ENCODE measurements at regions not wholly inside any gene's neighbourhood (a gene's known extent, or its start where the extent isn't known, plus 50 kb on each side); places are given as distances from the start of the nearest gene placed in this dataset.

DNA sequence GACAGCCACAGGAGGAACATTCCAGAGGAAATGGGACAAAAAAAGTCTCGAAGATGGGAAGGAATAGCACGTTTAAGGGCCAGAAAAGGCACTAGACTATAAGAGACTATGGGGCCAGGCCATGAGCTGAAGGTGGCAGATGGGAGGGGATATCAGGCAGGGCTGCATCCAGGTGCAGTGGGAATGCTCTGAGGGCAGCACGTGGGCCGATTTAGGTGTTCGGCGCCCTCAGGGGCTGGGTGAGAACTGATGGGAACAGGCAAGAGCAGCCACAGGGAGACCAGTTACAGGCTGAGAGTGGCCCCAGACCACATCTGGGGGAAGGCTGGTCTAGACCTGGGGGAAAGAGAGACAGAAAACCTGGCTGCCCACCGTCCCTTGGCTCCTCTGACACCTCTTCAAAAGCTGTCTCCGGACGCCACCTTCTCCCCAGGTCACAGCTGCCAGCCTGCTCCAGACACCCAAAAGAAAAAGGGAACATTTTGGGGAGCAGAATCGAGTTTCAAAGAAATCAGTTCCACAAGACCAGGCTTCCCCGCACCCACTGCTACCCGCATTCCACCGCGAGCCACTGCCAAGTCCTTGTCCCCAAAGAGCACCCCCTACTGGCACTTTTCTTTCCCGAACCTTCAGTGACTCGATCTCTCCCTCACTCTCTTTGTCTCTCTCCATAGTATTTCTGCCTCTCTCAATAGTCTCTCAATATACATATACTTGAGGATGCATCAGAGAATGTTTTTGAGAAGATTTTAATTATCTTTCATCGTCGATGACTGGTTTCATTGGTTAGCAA lies 190.1 kb upstream of the AGAP1 start:
- DNase-seq (ENCODE audit: low spot score) = no peak

DNA sequence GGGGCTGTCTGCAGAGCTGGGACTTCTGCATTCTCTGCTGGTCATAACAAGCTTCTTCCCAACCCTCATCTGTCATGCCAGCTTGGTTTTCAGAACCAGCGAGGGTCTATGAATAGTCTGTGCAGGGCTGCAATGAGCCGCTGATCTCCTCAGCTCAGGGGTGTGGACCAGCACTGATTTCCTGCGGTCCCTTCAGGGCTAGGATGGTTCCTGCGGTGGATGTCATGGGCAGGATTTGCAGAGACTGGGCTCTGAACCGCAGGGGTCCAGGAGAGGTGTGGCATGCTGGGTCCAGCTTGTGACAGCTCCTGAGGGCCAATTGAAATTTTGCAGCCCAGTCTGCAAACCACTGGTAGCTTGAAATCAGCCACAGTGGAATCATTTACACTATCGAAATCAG lies 188.2 kb upstream of the AGAP1 start:
- DNase-seq (ENCODE audit: low spot score) = no peak

DNA sequence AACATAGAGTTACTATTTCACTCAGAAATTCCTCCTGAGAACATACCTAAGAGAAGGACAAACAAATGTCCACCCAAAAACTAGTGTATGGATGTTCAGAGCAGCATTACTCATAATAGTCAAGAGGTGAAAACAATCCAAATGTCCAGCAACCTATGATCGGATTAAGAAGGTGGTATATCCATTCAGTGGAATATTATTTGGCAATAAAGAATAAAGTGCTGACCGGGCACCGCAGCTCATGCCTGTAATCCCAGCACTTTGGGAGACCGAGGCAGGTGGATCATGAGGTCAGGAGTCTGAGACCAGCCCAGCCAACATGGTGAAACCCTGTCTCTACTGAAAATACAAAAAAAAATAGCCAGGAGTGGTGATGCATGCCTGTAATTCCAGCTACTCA lies 182.8 kb upstream of the AGAP1 start:
- DNase-seq (ENCODE audit: low spot score) = no peak

DNA sequence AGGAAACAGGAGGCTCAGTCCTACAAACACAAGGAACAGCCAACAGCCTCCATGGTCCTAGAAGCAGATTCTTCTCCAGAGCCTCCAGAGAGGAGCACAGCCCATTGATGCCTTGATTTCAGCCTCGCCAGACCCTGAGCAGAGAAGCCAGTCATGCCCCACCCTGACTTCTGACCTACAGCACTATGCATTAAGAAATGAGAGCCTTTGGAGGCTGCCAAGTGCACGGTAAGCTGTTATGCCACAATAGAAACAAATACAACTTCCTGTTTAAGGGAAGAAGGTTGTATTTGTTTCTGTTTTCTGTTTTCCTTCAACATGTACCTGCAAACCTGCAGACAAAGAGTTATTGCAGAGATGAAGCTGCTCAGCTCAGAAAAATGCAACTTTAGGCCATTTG lies 181.3 kb upstream of the AGAP1 start:
- no peak for DNase-seq (ENCODE audit: low spot score)

DNA sequence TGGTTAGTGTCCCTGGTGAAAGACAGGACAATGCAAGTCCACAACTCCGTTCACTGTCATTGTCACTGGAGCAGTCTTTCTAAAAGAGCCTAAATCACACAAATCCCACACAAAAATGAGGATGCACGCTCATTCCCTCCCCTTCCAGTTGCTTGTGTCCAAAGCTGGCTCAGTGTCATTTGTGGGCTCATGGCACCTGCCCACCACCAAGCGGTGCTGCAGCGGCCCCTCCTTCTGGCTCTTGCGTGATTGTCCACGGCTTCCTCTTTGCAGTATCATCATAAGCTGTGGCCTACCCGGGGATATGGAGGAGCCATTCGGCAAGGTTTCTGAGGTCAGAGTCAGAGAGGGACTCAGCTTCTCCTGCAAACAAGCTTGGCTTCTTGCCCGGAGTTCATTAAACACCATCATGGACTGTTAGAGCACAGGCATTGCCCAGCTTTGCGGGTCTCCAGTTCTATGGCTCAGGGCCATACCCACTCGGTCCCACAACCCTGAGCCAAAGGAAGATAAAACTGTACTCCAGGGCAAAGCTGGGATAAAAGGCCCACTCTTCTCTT lies 179.4 kb upstream of the AGAP1 start:
- DNase-seq (ENCODE audit: low spot score) = no peak

GRCh38 chr2:235319095-235319494 lies 174.7 kb upstream of the AGAP1 start:
- DNase-seq (ENCODE audit: low spot score) = no peak

GRCh38 chr2:235320326-235320725 lies 173.5 kb upstream of the AGAP1 start:
- DNase-seq (ENCODE audit: low spot score) = no peak

GRCh38 chr2:235324324-235324723 lies 169.5 kb upstream of the AGAP1 start:
- DNase-seq (ENCODE audit: low spot score) = no peak

DNA sequence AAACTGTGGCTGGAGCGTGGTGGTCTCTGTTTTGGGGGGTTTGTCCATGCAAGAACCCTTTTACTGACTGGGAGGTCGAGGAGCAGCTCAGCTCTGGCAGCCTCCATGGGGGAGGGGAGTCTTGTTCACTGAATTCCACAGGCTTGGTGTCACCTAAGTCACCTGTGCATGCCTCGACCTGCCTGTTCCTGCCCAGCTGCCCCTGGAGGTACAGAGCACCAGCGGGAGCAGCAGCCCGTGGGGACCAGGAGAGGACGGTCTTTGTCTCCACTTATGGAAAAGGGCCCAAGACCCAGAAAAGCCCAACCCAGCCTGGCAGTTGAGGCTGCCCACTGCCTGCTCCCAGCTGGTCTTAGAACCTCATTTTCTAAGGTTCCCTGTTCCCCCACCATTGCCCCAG lies 168.7 kb upstream of the AGAP1 start:
- no peak for DNase-seq (ENCODE audit: low spot score)

GRCh38 chr2:235328991-235329390 lies 164.9 kb upstream of the AGAP1 start:
- no peak for DNase-seq (ENCODE audit: low spot score)

DNA sequence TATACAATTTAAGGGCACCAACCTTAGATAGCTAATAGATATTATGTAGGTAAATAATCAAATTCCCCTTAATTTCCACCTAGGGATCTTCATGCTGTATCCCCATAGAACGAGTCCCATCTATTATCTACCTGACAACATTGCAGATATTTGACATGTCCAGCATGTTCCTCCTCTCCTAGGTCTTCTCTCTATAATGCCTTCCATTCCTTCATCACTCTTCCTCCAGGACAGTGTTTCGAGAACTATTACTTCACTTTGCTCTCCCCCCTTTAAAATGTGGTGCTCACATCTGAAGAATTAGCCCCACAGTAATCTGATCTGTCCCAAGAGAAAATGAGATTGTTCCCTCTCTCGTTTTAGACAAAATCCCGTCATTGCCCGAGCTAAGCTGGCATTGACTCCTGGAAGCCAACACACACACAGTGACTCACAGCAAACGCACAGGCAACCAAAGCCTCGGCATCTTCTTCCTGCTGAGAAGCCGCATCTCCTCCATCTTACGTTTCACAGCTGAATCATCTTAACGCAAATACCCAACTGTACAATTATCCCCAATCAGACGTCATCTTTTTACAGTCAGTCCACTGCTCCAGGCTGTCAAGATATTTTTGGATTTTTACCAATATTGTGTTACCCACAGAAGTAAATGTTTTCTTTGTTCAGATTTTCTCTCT lies 162.9 kb upstream of the AGAP1 start:
- DNase-seq (ENCODE audit: low spot score) = no peak

- DNase-seq (ENCODE audit: low spot score) = no peak
These were observed 161.5 kb upstream of the AGAP1 start for GRCh38 chr2:235332240-235332890.

- DNase-seq (ENCODE audit: low spot score) = no peak
These were observed 160.8 kb upstream of the AGAP1 start for GRCh38 chr2:235333076-235333475.

- no peak for DNase-seq (ENCODE audit: low spot score)
These were observed 159.7 kb upstream of the AGAP1 start for GRCh38 chr2:235334179-235334578.

GRCh38 chr2:235343156-235343774 lies 150.6 kb upstream of the AGAP1 start:
- DNase-seq (ENCODE audit: low spot score) = no peak

DNA sequence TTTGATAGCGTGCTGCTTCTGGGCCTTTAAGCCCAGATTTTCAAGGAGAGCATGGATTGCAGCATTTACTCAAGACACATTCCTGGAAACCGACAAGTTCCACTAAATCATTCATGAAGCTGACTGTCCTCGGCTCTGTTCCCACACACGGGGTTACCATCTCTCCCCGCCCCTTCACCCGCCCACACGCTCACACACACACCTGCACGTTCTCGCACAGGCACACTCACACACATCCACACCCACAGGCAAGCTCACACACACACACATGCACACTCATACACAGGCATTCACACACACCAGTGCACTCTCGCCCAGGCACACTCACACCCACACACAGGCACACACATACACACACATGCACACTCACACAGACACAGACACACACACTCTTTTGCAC lies 150.0 kb upstream of the AGAP1 start:
- DNase-seq (ENCODE audit: low spot score) = no peak

GRCh38 chr2:235345745-235346144 lies 148.1 kb upstream of the AGAP1 start:
- no peak for DNase-seq (ENCODE audit: low spot score)

DNA sequence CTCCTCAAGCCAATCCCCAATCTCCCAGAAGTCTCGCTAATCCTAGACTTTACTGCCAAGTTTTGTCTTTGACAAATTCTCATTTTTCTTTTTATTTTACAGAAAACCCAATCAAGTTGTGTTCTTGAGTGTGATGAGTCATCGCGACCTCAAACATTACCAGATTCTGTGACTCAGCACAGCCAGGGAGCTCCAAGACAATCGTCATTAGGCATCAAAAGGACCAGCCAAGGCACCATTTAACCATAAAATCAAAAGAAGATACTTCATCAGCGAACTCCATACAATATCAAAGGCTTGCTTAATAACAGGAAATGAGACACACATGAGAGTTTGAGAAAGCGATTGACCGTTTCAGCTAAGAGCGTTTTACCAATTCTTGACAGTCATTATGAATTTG lies 146.2 kb upstream of the AGAP1 start:
- no peak for DNase-seq (ENCODE audit: low spot score)

DNA sequence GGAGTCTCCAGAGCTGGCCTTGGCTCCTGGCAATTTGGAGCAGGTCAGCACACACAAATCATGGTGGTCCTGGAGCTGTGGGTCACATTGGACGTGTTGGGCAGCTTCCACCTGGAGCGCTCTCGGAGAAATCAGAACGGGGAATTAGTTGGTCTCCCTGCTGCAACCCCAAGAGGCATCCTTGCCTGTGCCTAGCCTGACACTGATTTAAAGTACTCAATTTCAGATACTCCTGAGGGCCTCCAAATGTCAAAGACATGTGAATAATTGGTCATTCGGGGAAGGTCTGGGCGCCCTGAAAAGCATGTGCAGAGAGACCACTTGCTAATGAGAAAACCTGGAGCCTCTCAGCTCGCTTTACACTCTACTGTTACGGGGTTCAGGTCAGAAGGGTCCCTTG lies 145.5 kb upstream of the AGAP1 start:
- DNase-seq (ENCODE audit: low spot score) = no peak

DNA sequence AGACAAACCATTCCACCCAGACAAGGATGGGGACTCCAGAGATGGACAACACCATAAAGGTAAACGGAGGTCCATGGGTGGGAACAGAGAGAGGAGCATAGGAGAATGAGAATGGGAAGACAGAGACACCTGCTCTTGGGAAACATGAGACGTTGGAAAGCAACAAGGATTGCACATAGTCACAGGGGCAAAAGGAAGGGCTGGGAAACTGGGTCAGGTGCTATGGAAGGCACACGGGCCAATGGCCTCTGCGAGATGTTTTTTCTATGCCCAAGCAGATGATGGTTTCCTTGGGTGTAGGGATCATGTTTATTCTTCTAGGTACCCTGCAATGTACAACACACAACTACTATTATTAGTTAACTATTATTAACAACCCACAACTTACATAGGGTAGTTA lies 143.6 kb upstream of the AGAP1 start:
- DNase-seq (ENCODE audit: low spot score) = no peak

GRCh38 chr2:235352541-235352940 lies 141.3 kb upstream of the AGAP1 start:
- no peak for DNase-seq (ENCODE audit: low spot score)

- no peak for DNase-seq (ENCODE audit: low spot score)
These were observed 136.0 kb upstream of the AGAP1 start for GRCh38 chr2:235357881-235358280.

All from HuH-7.5 (cell line).